ENCODE measurements at regions not wholly inside any gene's neighbourhood (a gene's known extent, or its start where the extent isn't known, plus 50 kb on each side); places are given as distances from the start of the nearest gene placed in this dataset.
"Not testable (repeated sequence)": the region's sequence is repeated elsewhere in the genome, so short reads cannot be mapped to it uniquely, and the experiment has no call there.

GRCh38 chr7:131154380-131154779, 173.3 kb upstream of the MKLN1 start:
- no peak overlapping the region for H2AFZ ChIP-seq (ENCODE audit: insufficient read depth, low read depth, low read length, poor library complexity, severe bottlenecking)
- no peak overlapping the region for H3K4me2 ChIP-seq (replicated peaks; ENCODE audit: low read depth, low read length, poor library complexity, severe bottlenecking)
- H3K27ac ChIP-seq (ENCODE audit: low read length in 2 of 2): no peak overlapping the region
- H3K27me3 ChIP-seq (replicated peaks in 1 of 4; ENCODE audit: control extremely low read depth in 1 of 4, control insufficient read depth in 3 of 4, insufficient read depth in 4 of 4, low read length in 3 of 4): no peaks in the 10 kb centered on the region
- H3K4me3 ChIP-seq (ENCODE audit: control extremely low read depth in 1 of 5, extremely low read depth in 1 of 5, insufficient read depth in 1 of 5, low read depth in 2 of 5, low read length in 4 of 5): no peak overlapping the region
- intact Hi-C loops (cut with micrococcal nuclease): no loop called here
- Mint-ChIP-seq H3K4me3 (no peak overlapping the region), H3K27me3 (no peaks in the 10 kb centered on the region), H3K9me3 (ENCODE audit: insufficient read depth) (no peaks in the 10 kb centered on the region), H3K4me1 (no peaks in the 10 kb centered on the region), H3K27ac (no peak overlapping the region)
- no peaks in the 10 kb centered on the region for H3K36me3 ChIP-seq (replicated peaks in 1 of 2; ENCODE audit: control extremely low read depth in 1 of 2, control insufficient read depth in 1 of 2, extremely low read depth in 1 of 2, insufficient read depth in 2 of 2, low read length in 1 of 2)
- DNase-seq: no peak
- no peaks in the 10 kb centered on the region for H4K20me1 ChIP-seq (ENCODE audit: control insufficient read depth, insufficient read depth, low read length, poor library complexity, severe bottlenecking)
- no peak overlapping the region for H3K9ac ChIP-seq (ENCODE audit: low read length)
- no peak for ATAC-seq (ENCODE audit: low read depth)
- ChIA-PET POLR2A (no interaction called here), CTCF (no interaction called here)
- H3K4me1 ChIP-seq (ENCODE audit: control insufficient read depth in 2 of 2, insufficient read depth in 2 of 2, low read length in 2 of 2): no peaks in the 10 kb centered on the region
- no peaks in the 10 kb centered on the region for H3K79me2 ChIP-seq (ENCODE audit: control insufficient read depth, insufficient read depth, low read length)
- no peaks in the 10 kb centered on the region for H3K9me3 ChIP-seq (ENCODE audit: control extremely low read depth in 1 of 3, control insufficient read depth in 2 of 3, insufficient read depth in 1 of 3, low read length in 2 of 3)
- TF ChIP-seq EZH2 (IDR thresholded peaks at IDR 0.05; ENCODE audit: borderline replicate concordance, insufficient read depth, low read depth, low read length, poor library complexity, severe bottlenecking) (no peak), CTCF (IDR thresholded peaks at IDR 0.05) (no peak)

GRCh38 chr7:131157530-131158243, 170.0 kb upstream of the MKLN1 start:
- H3K79me2 ChIP-seq (ENCODE audit: control insufficient read depth, insufficient read depth, low read length): no peaks in the 10 kb centered on the region
- no peak overlapping the region for H3K27ac Mint-ChIP-seq
- H3K4me1 ChIP-seq (ENCODE audit: control insufficient read depth in 2 of 2, insufficient read depth in 2 of 2, low read length in 2 of 2): no peaks in the 10 kb centered on the region
- WGBS (ENCODE audit: insufficient coverage): 97% methylated on average over 10 of the region's 14 CpGs
- CTCF ChIA-PET: interaction anchor here (1.0 kb wide), 1 partner anchor 88 kb away, joined by 3 read pairs; no protein-coding TSS in a partner anchor
- H3K4me3 Mint-ChIP-seq: no peak overlapping the region
- no peak for DNase-seq
- no peak overlapping the region for H3K4me2 ChIP-seq (replicated peaks; ENCODE audit: low read depth, low read length, poor library complexity, severe bottlenecking)
- H2AFZ ChIP-seq (ENCODE audit: insufficient read depth, low read depth, low read length, poor library complexity, severe bottlenecking): no peak overlapping the region
- no peak for TF ChIP-seq CTCF (IDR thresholded peaks at IDR 0.05)
- TF ChIP-seq EZH2 (IDR thresholded peaks at IDR 0.05; ENCODE audit: borderline replicate concordance, insufficient read depth, low read depth, low read length, poor library complexity, severe bottlenecking): no peak
- no peak for ATAC-seq (ENCODE audit: low read depth)
- intact Hi-C loops (cut with micrococcal nuclease): no loop called here
- H3K36me3 ChIP-seq (replicated peaks in 1 of 2; ENCODE audit: control extremely low read depth in 1 of 2, control insufficient read depth in 1 of 2, extremely low read depth in 1 of 2, insufficient read depth in 2 of 2, low read length in 1 of 2): no peaks in the 10 kb centered on the region
- no peaks in the 10 kb centered on the region for H3K9me3 Mint-ChIP-seq (ENCODE audit: insufficient read depth)
- POLR2A ChIA-PET: no interaction called here
- H4K20me1 ChIP-seq (ENCODE audit: control insufficient read depth, insufficient read depth, low read length, poor library complexity, severe bottlenecking): no peaks in the 10 kb centered on the region
- H3K9ac ChIP-seq (ENCODE audit: low read length): no peak overlapping the region
- no peaks in the 10 kb centered on the region for H3K9me3 ChIP-seq (ENCODE audit: control extremely low read depth in 1 of 3, control insufficient read depth in 2 of 3, insufficient read depth in 1 of 3, low read length in 2 of 3)
- no peaks in the 10 kb centered on the region for H3K27me3 ChIP-seq (replicated peaks in 1 of 4; ENCODE audit: control extremely low read depth in 1 of 4, control insufficient read depth in 3 of 4, insufficient read depth in 4 of 4, low read length in 3 of 4)
- H3K27ac ChIP-seq (ENCODE audit: low read length in 2 of 2): no peak overlapping the region
- H3K4me3 ChIP-seq (ENCODE audit: control extremely low read depth in 1 of 5, extremely low read depth in 1 of 5, insufficient read depth in 1 of 5, low read depth in 2 of 5, low read length in 4 of 5): no peak overlapping the region
- H3K27me3 Mint-ChIP-seq: no peaks in the 10 kb centered on the region
- no peaks in the 10 kb centered on the region for H3K4me1 Mint-ChIP-seq

- ATAC-seq (ENCODE audit: low read depth); H3K9me3 Mint-ChIP-seq (ENCODE audit: insufficient read depth); H3K4me3 Mint-ChIP-seq; H3K4me2 ChIP-seq (replicated peaks; ENCODE audit: low read depth, low read length, poor library complexity, severe bottlenecking); H3K27ac ChIP-seq (ENCODE audit: low read length in 2 of 2); H3K9me3 ChIP-seq (ENCODE audit: control extremely low read depth in 1 of 3, control insufficient read depth in 2 of 3, insufficient read depth in 1 of 3, low read length in 2 of 3); H3K36me3 ChIP-seq (replicated peaks in 1 of 2; ENCODE audit: control extremely low read depth in 1 of 2, control insufficient read depth in 1 of 2, extremely low read depth in 1 of 2, insufficient read depth in 2 of 2, low read length in 1 of 2); H3K9ac ChIP-seq (ENCODE audit: low read length); H3K27me3 ChIP-seq (replicated peaks in 1 of 4; ENCODE audit: control extremely low read depth in 1 of 4, control insufficient read depth in 3 of 4, insufficient read depth in 4 of 4, low read length in 3 of 4); H3K4me1 Mint-ChIP-seq; H4K20me1 ChIP-seq (ENCODE audit: control insufficient read depth, insufficient read depth, low read length, poor library complexity, severe bottlenecking); H3K27me3 Mint-ChIP-seq; H3K27ac Mint-ChIP-seq; DNase-seq; H3K4me3 ChIP-seq (ENCODE audit: control extremely low read depth in 1 of 5, extremely low read depth in 1 of 5, insufficient read depth in 1 of 5, low read depth in 2 of 5, low read length in 4 of 5); POLR2A ChIA-PET; H2AFZ ChIP-seq (ENCODE audit: insufficient read depth, low read depth, low read length, poor library complexity, severe bottlenecking); H3K4me1 ChIP-seq (ENCODE audit: control insufficient read depth in 2 of 2, insufficient read depth in 2 of 2, low read length in 2 of 2); CTCF ChIA-PET; H3K79me2 ChIP-seq (ENCODE audit: control insufficient read depth, insufficient read depth, low read length); intact Hi-C loops (cut with micrococcal nuclease): not testable (repeated sequence)
- WGBS (ENCODE audit: insufficient coverage): no CpG with 5 or more reads among the region's 2 CpGs
These were observed 169.4 kb upstream of the MKLN1 start for GRCh38 chr7:131158244-131158636.

All from B cell (primary cell).